AG10803 (cell line): ENCODE measurements at regions not wholly inside any gene's neighbourhood (a gene's known extent, or its start where the extent isn't known, plus 50 kb on each side); places are given as distances from the start of the nearest gene placed in this dataset.

Source experiments
- DNase-seq: peaks from one replicate; pipeline ENCODE4 v3.0.0; 2010; ENCODE audit warnings: low read depth
- H3K4me3 ChIP-seq: 2 replicates; pipeline ENCODE4 v1.5.1; 2011; ENCODE audit warnings: mild to moderate bottlenecking, low read length, control low read depth
- CTCF ChIP-seq: conservative IDR thresholded peaks from 2 replicates; pipeline ENCODE4 v1.5.1; 2011; ENCODE audit warnings: mild to moderate bottlenecking, low read length, control low read depth, inconsistent platforms

- no peak for DNase-seq
- no peak overlapping the region for H3K4me3 ChIP-seq
- no peak for TF ChIP-seq CTCF
Measured at GRCh38 chrX:9355739-9356138, 109.1 kb upstream of the TBL1X start.

- H3K4me3 ChIP-seq = no peak overlapping the region
- TF ChIP-seq CTCF = no peak
- peak; percentile 64 for DNase-seq
Measured at GRCh38 chrX:9356846-9357245, 108.0 kb upstream of the TBL1X start.

GRCh38 chrX:9357518-9358114 lies 107.2 kb upstream of the TBL1X start:
- DNase-seq = no peak
- TF ChIP-seq CTCF = no peak
- no peak overlapping the region for H3K4me3 ChIP-seq

- no peak overlapping the region for H3K4me3 ChIP-seq
- no peak for TF ChIP-seq CTCF
- DNase-seq = no peak
Measured at GRCh38 chrX:9362363-9362928, 102.4 kb upstream of the TBL1X start.

GRCh38 chrX:9367421-9367820 lies 97.4 kb upstream of the TBL1X start:
- no peak for TF ChIP-seq CTCF
- no peak overlapping the region for H3K4me3 ChIP-seq
- DNase-seq = no peak

- no peak for TF ChIP-seq CTCF
- DNase-seq = no peak
- H3K4me3 ChIP-seq = no peak overlapping the region
Measured at GRCh38 chrX:9368262-9368661, 96.6 kb upstream of the TBL1X start.

GRCh38 chrX:9369802-9370291 lies 95.0 kb upstream of the TBL1X start:
- no peak for TF ChIP-seq CTCF
- DNase-seq = no peak
- no peak overlapping the region for H3K4me3 ChIP-seq
